Cardiac fibroblast (primary cell): ENCODE measurements at regions not wholly inside any gene's neighbourhood (a gene's known extent, or its start where the extent isn't known, plus 50 kb on each side); places are given as distances from the start of the nearest gene placed in this dataset.

Experiments used
- DNase-seq, 2 donors: peaks; one replicate each; pipeline versions ENCODE4 v3.0.0 to v3.0.0-alpha.2; 2010; ENCODE audit warnings: low read depth in 2 of 2
- H3K4me3 ChIP-seq, 2 donors: replicated peaks in 1 of 2; 1 replicate in 1 of 2; 2 replicates in 1 of 2; pipeline ENCODE4 v1.5.1; 2011; ENCODE audit warnings: low read depth in 2 of 2, low read length in 2 of 2, mild to moderate bottlenecking in 2 of 2, moderate library complexity in 1 of 2
- TF ChIP-seq, protein P1 (sequence below): IDR thresholded peaks from one replicate; pipeline ENCODE4 v1.5.1; 2011; ENCODE audit warnings: low read depth, mild to moderate bottlenecking, low read length, inconsistent platforms

DNA sequence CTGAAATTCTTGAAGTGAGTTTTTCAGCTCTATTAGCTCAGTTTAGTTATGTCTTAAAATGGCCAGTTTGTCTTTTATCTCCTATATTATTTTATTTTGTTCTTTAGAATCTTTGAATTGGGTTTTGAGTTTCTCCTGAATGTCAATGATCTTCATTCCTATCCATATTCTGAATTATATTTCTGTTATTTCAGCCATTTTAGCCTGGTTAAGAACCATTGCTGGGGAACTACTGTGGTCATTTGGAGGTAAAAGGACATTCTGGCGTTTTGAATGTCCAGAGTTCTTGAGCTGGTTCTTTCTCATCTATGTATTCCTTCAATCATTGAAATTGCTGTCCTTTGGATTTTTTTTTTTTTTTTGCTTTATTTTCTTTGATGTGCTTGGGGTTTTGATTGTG lies 203.9 kb upstream of the HS3ST4 start:
- DNase-seq: no peak
- TF ChIP-seq, protein P1, sequence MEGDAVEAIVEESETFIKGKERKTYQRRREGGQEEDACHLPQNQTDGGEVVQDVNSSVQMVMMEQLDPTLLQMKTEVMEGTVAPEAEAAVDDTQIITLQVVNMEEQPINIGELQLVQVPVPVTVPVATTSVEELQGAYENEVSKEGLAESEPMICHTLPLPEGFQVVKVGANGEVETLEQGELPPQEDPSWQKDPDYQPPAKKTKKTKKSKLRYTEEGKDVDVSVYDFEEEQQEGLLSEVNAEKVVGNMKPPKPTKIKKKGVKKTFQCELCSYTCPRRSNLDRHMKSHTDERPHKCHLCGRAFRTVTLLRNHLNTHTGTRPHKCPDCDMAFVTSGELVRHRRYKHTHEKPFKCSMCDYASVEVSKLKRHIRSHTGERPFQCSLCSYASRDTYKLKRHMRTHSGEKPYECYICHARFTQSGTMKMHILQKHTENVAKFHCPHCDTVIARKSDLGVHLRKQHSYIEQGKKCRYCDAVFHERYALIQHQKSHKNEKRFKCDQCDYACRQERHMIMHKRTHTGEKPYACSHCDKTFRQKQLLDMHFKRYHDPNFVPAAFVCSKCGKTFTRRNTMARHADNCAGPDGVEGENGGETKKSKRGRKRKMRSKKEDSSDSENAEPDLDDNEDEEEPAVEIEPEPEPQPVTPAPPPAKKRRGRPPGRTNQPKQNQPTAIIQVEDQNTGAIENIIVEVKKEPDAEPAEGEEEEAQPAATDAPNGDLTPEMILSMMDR: no peak
- no peak overlapping the region for H3K4me3 ChIP-seq

DNA sequence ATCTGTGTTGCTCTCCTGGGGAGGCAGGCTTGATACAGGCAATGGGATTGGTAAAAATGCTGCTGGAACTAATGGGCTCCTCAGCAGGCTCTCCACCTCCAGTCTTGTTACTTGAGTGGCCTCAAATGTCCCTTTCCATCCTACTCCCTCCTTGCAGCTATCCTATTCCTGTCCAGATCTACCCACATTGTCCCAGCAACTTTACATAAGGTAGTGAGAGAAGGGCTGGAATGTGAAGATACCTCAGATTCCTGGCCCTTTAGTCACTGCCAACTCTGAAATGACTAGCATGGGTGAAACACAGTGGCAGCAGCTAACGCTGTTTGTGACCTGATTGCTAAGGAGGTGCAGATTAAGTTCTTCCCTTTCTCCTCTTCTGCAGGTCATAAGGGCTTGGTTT lies 210.1 kb upstream of the HS3ST4 start:
- TF ChIP-seq, protein P1: no peak
- no peak for DNase-seq
- H3K4me3 ChIP-seq: no peak overlapping the region

DNA sequence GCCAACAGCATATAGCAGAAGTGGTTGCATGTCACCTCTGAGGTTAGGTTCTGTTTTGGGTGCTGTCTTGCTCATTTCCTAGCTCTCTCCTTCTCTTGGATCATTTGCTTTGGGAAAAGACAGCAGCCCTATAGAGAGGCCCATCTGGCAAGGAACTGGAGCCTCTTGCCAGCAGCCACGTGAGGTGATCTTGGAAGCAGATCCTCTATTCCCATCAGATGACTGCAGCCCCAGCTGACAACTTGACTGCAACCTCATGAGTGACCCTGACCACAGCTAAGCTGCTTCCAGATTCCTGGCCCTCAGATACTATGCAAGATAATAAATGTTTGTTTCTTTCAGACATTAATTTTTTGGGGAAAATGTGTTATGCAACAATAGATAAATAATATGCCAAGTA lies 213.3 kb upstream of the HS3ST4 start:
- H3K4me3 ChIP-seq: no peak overlapping the region
- TF ChIP-seq, protein P1: no peak
- no peak for DNase-seq

DNA sequence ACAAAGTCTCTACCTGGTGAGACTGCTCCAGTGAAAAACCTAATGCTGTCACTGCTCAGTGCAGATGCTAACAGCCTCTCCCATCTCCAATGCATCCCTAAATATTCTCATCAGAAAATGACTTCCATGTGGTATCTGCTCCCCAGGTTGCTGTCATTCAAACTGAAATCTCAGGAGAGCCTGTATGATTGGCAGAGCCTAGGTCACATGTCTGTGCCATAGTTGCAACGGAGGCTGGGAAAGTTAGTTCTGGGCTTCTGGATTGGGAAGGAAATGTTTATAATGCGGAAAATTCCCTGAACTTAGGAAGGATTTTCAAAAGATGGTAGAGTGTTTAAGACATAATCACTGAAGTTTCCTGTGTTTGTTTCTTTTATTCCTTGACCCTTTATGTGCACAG lies 206.4 kb upstream of the ZKSCAN2 start:
- H3K4me3 ChIP-seq: no peak overlapping the region
- TF ChIP-seq, protein P1: no peak
- no peak for DNase-seq

DNA sequence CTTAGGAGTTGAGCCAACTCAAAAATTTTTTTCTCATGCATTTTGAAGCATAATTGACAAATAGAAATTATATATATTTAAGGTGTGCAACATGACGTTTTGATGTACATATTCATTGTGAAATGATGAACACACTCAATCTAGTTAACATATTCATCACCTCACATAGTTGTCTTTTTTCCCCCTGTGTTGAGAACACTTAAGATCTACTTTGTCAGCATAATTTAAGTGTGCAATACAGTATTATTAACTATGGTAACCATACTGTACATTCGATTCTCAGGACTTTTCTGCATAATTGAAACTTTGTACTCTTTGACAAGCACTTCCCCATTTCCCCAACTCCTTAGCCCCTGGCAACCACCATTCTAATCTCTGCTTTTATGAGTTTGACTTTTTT lies 192.2 kb upstream of the ZKSCAN2 start:
- no peak overlapping the region for H3K4me3 ChIP-seq
- TF ChIP-seq, protein P1: no peak
- no peak for DNase-seq

DNA sequence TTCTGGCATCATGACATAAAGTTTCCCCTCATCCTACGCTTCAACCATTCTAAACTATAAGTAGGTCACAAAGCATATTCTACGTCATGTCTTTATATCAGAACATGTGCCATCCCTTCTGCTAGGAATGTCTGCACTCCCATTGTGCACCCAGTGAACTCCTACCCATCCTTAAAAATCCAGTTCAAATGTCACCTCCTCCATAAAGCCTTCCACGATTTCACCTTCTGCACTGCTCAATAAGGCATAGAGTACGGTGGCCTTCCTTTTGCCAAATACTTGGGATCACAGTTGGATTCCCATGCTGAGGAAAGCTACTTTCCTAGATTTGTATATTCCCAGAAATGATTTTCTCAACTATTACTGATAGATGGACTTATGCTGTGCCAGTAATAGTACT lies 186.3 kb upstream of the ZKSCAN2 start:
- H3K4me3 ChIP-seq: no peak overlapping the region
- no peak for DNase-seq
- TF ChIP-seq, protein P1: no peak

DNA sequence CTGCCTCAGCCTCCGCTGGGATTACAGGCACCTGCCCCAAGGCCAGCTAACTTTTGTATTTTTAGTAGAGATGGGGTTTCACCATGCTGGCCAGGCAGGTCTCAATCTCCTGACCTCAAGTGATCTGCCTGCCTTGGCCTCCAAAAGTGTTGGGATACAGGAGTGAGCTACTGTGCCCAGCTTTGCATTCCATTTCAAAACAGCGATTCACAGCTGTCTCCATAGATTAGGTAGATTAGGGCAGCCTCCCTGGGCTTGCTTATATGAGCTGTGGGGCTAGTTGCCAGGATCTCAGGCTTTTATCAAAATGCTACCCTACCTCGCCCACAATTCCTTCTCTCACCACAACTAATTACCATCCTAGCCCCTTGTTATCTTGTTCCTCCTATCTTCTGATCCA lies 176.4 kb upstream of the ZKSCAN2 start:
- no peak for DNase-seq
- no peak overlapping the region for H3K4me3 ChIP-seq
- TF ChIP-seq, protein P1: no peak
